ENCODE measurements at regions not wholly inside any gene's neighbourhood (a gene's known extent, or its start where the extent isn't known, plus 50 kb on each side); places are given as distances from the start of the nearest gene placed in this dataset.

GRCh38 chr6:105982761-105983540 is 103.2 kb upstream of the PRDM1 start:
- ChIA-PET CTCF (interaction anchor here (1.3 to 1.5 kb wide), 2 partner anchors 10 to 104 kb away, joined by 4 to 6 read pairs; partner anchors contain the start of gene PRDM1), POLR2A (interaction anchor here (0.7 to 4.9 kb wide), 3 partner anchors 11 to 249 kb away, joined by 4 to 48 read pairs (median 4); no protein-coding TSS in a partner anchor)
- Histone ChIP-seq H3K36me3 (ENCODE audit: insufficient read depth, low read length) (no peaks in the 10 kb centered on the region), H3K9me3 (ENCODE audit: control insufficient read depth in 1 of 2, insufficient read depth in 1 of 2, low read length in 2 of 2) (peaks cover 0 to 15% of the 10 kb centered on the region in 2 experiments), H3K4me1 (ENCODE audit: insufficient read depth, low read length) (peaks cover 22% of the 10 kb centered on the region), H3K27me3 (ENCODE audit: control insufficient read depth in 1 of 2, insufficient read depth in 2 of 2, low read length in 2 of 2) (peaks cover 44 to 50% of the 10 kb centered on the region in 2 experiments), H3K4me3 (ENCODE audit: low read length) (no peak overlapping the region), H3K27ac (ENCODE audit: low read depth in 1 of 2, low read length in 2 of 2) (no peak overlapping the region)
- Mint-ChIP-seq H3K4me1 (ENCODE audit: low read depth) (peaks cover 36% of the 10 kb centered on the region), H3K9me3 (no peaks in the 10 kb centered on the region), H3K4me3 (no peak overlapping the region), H3K27ac (no peak overlapping the region), H3K27me3 (peaks cover 84% of the 10 kb centered on the region), H3K36me3 (ENCODE audit: low read depth) (no peaks in the 10 kb centered on the region)
- no peak for TF ChIP-seq CTCF (IDR thresholded peaks at IDR 0.05)
- intact Hi-C loops (cut with DNase I, micrococcal nuclease), result loop anchor here in 1 of 2 experiments (10.0 kb wide), 1 partner anchor 1042 kb away; the partner anchor contains the start of gene MTRES1
- ATAC-seq (ENCODE audit: poor library complexity), result no peak
- DNase-seq, result no peak

GRCh38 chr6:105981888-105982358 is 104.2 kb upstream of the PRDM1 start:
- ChIA-PET POLR2A (interaction anchor here (1.4 to 4.9 kb wide), 3 partner anchors 9 to 16 kb away, joined by 3 to 48 read pairs (median 7); no protein-coding TSS in a partner anchor), CTCF (interaction anchor here (1.5 kb wide), 1 partner anchor 11 kb away, joined by 6 read pairs; no protein-coding TSS in a partner anchor)
- Mint-ChIP-seq H3K27ac (no peak overlapping the region), H3K9me3 (no peaks in the 10 kb centered on the region), H3K4me3 (peak overlapping the region; percentile 84), H3K4me1 (ENCODE audit: low read depth) (peaks cover 36% of the 10 kb centered on the region), H3K36me3 (ENCODE audit: low read depth) (no peaks in the 10 kb centered on the region), H3K27me3 (peaks cover 76% of the 10 kb centered on the region)
- intact Hi-C loops (cut with DNase I, micrococcal nuclease), result loop anchor here in 1 of 2 experiments (10.0 kb wide), 1 partner anchor 1043 kb away; the partner anchor contains the start of gene MTRES1
- Histone ChIP-seq H3K27me3 (ENCODE audit: control insufficient read depth in 1 of 2, insufficient read depth in 2 of 2, low read length in 2 of 2) (peaks cover 42 to 45% of the 10 kb centered on the region in 2 experiments), H3K9me3 (ENCODE audit: control insufficient read depth in 1 of 2, insufficient read depth in 1 of 2, low read length in 2 of 2) (peaks cover 0 to 15% of the 10 kb centered on the region in 2 experiments), H3K27ac (ENCODE audit: low read depth in 1 of 2, low read length in 2 of 2) (no peak overlapping the region), H3K36me3 (ENCODE audit: insufficient read depth, low read length) (no peaks in the 10 kb centered on the region), H3K4me3 (ENCODE audit: low read length) (peak overlapping the region; percentile 62), H3K4me1 (ENCODE audit: insufficient read depth, low read length) (peaks cover 22% of the 10 kb centered on the region)
- TF ChIP-seq CTCF (IDR thresholded peaks at IDR 0.05), result no peak
- DNase-seq (no peak), ATAC-seq (ENCODE audit: poor library complexity) (no peak)

- Mint-ChIP-seq H3K27me3 (peaks cover 70% of the 10 kb centered on the region), H3K27ac (no peak overlapping the region), H3K4me3 (peak overlapping the region; percentile 84), H3K4me1 (ENCODE audit: low read depth) (peaks cover 36% of the 10 kb centered on the region), H3K9me3 (no peaks in the 10 kb centered on the region), H3K36me3 (ENCODE audit: low read depth) (no peaks in the 10 kb centered on the region)
- ATAC-seq (ENCODE audit: poor library complexity) (peak; percentile 85), DNase-seq (peak in 11 of 14 experiments; percentile 15 to 61 (median 31))
- H3K27ac ChIP-seq (ENCODE audit: low read depth in 1 of 2, low read length in 2 of 2), result no peak overlapping the region
- H3K4me1 ChIP-seq (ENCODE audit: insufficient read depth, low read length), result peaks cover 20% of the 10 kb centered on the region
- H3K9me3 ChIP-seq (ENCODE audit: control insufficient read depth in 1 of 2, insufficient read depth in 1 of 2, low read length in 2 of 2), result peaks cover 0 to 11% of the 10 kb centered on the region in 2 experiments
- POLR2A ChIA-PET, result interaction anchor here (1.4 to 4.9 kb wide), 3 partner anchors 9 to 16 kb away, joined by 3 to 48 read pairs (median 7); no protein-coding TSS in a partner anchor
- H3K36me3 ChIP-seq (ENCODE audit: insufficient read depth, low read length), result no peaks in the 10 kb centered on the region
- peaks cover 35 to 38% of the 10 kb centered on the region in 2 experiments for H3K27me3 ChIP-seq (ENCODE audit: control insufficient read depth in 1 of 2, insufficient read depth in 2 of 2, low read length in 2 of 2)
- TF ChIP-seq CTCF (IDR thresholded peaks at IDR 0.05), result no peak
- intact Hi-C loops (cut with DNase I, micrococcal nuclease), result loop anchor here in 1 of 2 experiments (10.0 kb wide), 1 partner anchor 1044 kb away; the partner anchor contains the start of gene MTRES1
- H3K4me3 ChIP-seq (ENCODE audit: low read length), result peak overlapping the region; percentile 62
- CTCF ChIA-PET, result interaction anchor here (1.5 kb wide), 1 partner anchor 12 kb away, joined by 6 read pairs; no protein-coding TSS in a partner anchor
These were observed 104.9 kb upstream of the PRDM1 start for GRCh38 chr6:105981002-105981887.
